GM12873 (cell line): ENCODE measurements at regions not wholly inside any gene's neighbourhood (a gene's known extent, or its start where the extent isn't known, plus 50 kb on each side); places are given as distances from the start of the nearest gene placed in this dataset.

Experiments used
- CTCF ChIP-seq: IDR thresholded peaks from 2 replicates; pipeline ENCODE4 v1.5.1; 2012; ENCODE audit warnings: low read depth, mild to moderate bottlenecking, moderate library complexity, low read length, control low read depth; ENCODE audit not compliant: insufficient read depth; ENCODE audit errors: missing control alignments

GRCh38 chr18:76554547-76555222, 59.6 kb upstream of the ZNF516 start:
- TF ChIP-seq CTCF: no peak

- TF ChIP-seq CTCF: no peak
Measured at GRCh38 chr18:76553715-76554546, 58.9 kb upstream of the ZNF516 start.

GRCh38 chr18:76548541-76548940, 53.5 kb upstream of the ZNF516 start:
- no peak for TF ChIP-seq CTCF

- TF ChIP-seq CTCF: no peak
Measured at GRCh38 chr18:76547296-76547695, 52.3 kb upstream of the ZNF516 start.

- no peak for TF ChIP-seq CTCF
Measured at GRCh38 chr18:76546436-76546835, 51.4 kb upstream of the ZNF516 start.

GRCh38 chr18:76546088-76546435, 51.0 kb upstream of the ZNF516 start:
- no peak for TF ChIP-seq CTCF

- no peak for TF ChIP-seq CTCF
Measured at GRCh38 chr18:76545433-76546087, 50.5 kb upstream of the ZNF516 start.
